GM21526 (cell line): ENCODE measurements at regions not wholly inside any gene's neighbourhood (a gene's known extent, or its start where the extent isn't known, plus 50 kb on each side); places are given as distances from the start of the nearest gene placed in this dataset.

ENCODE experiments used
- ATAC-seq: cut with Tn5 transposase; IDR thresholded peaks from one replicate; pipeline ENCODE4 v1.9.1; 2021; ENCODE audit warnings: moderate library complexity; ENCODE audit not compliant: unreplicated experiment, low FRiP score

- no peak for ATAC-seq
These were observed 122.6 kb upstream of the AJAP1 start for GRCh38 chr1:4531842-4532241.

GRCh38 chr1:4532656-4533055 is 121.8 kb upstream of the AJAP1 start:
- no peak for ATAC-seq

- ATAC-seq: no peak
These were observed 107.5 kb upstream of the AJAP1 start for GRCh38 chr1:4546911-4547310.

- no peak for ATAC-seq
These were observed 104.5 kb upstream of the AJAP1 start for GRCh38 chr1:4549930-4550329.

- no peak for ATAC-seq
These were observed 103.5 kb upstream of the AJAP1 start for GRCh38 chr1:4550941-4551340.

- no peak for ATAC-seq
These were observed 102.7 kb upstream of the AJAP1 start for GRCh38 chr1:4551706-4552105.

GRCh38 chr1:4553761-4554160 is 100.6 kb upstream of the AJAP1 start:
- no peak for ATAC-seq

- no peak for ATAC-seq
These were observed 100.0 kb upstream of the AJAP1 start for GRCh38 chr1:4554271-4554865.

GRCh38 chr1:4557949-4558348 is 96.5 kb upstream of the AJAP1 start:
- ATAC-seq: no peak

GRCh38 chr1:4561205-4561604 is 93.2 kb upstream of the AJAP1 start:
- ATAC-seq: no peak

- no peak for ATAC-seq
These were observed 92.1 kb upstream of the AJAP1 start for GRCh38 chr1:4562321-4562720.

- ATAC-seq: no peak
These were observed 90.8 kb upstream of the AJAP1 start for GRCh38 chr1:4563586-4563985.

GRCh38 chr1:4564051-4564450 is 90.4 kb upstream of the AJAP1 start:
- no peak for ATAC-seq

GRCh38 chr1:4565166-4565565 is 89.2 kb upstream of the AJAP1 start:
- no peak for ATAC-seq

- no peak for ATAC-seq
These were observed 88.5 kb upstream of the AJAP1 start for GRCh38 chr1:4565801-4566449.

GRCh38 chr1:4571263-4571662 is 83.1 kb upstream of the AJAP1 start:
- no peak for ATAC-seq

- no peak for ATAC-seq
These were observed 80.9 kb upstream of the AJAP1 start for GRCh38 chr1:4573526-4573925.

GRCh38 chr1:4581807-4582206 is 72.6 kb upstream of the AJAP1 start:
- no peak for ATAC-seq

GRCh38 chr1:4584449-4584848 is 70.0 kb upstream of the AJAP1 start:
- ATAC-seq: no peak

- ATAC-seq: no peak
These were observed 69.2 kb upstream of the AJAP1 start for GRCh38 chr1:4585216-4585615.

GRCh38 chr1:4585705-4586104 is 68.7 kb upstream of the AJAP1 start:
- ATAC-seq: no peak

GRCh38 chr1:4586611-4587160 is 67.7 kb upstream of the AJAP1 start:
- ATAC-seq: no peak
